NCI-H510A treated with DMSO at 0.1 percent for 48 hours (cell line): ENCODE measurements at regions not wholly inside any gene's neighbourhood (a gene's known extent, or its start where the extent isn't known, plus 50 kb on each side); places are given as distances from the start of the nearest gene placed in this dataset.
"Not testable (repeated sequence)": the region's sequence is repeated elsewhere in the genome, so short reads cannot be mapped to it uniquely, and the experiment has no call there.

ENCODE experiments used
- DNase-seq: peaks from one replicate; lab custom pipeline; 2025; lab: John Stamatoyannopoulos, UW

- not testable (repeated sequence) for DNase-seq
These were observed 207.8 kb upstream of the CCDC196 start for GRCh38 chr14:66278418-66278817.

- DNase-seq: no peak
These were observed 205.0 kb upstream of the CCDC196 start for GRCh38 chr14:66281036-66281776.

- no peak for DNase-seq
These were observed 201.8 kb upstream of the CCDC196 start for GRCh38 chr14:66284346-66284745.

- DNase-seq: no peak
These were observed 197.7 kb upstream of the CCDC196 start for GRCh38 chr14:66288511-66288910.

- DNase-seq: no peak
These were observed 194.4 kb upstream of the CCDC196 start for GRCh38 chr14:66291756-66292155.

GRCh38 chr14:66293533-66294105 is 192.6 kb upstream of the CCDC196 start:
- no peak for DNase-seq

- no peak for DNase-seq
These were observed 190.8 kb upstream of the CCDC196 start for GRCh38 chr14:66295386-66295785.

- no peak for DNase-seq
These were observed 185.3 kb upstream of the CCDC196 start for GRCh38 chr14:66300886-66301285.

- DNase-seq: no peak
These were observed 180.1 kb upstream of the CCDC196 start for GRCh38 chr14:66306101-66306500.

- no peak for DNase-seq
These were observed 175.1 kb upstream of the CCDC196 start for GRCh38 chr14:66311058-66311457.

- no peak for DNase-seq
These were observed 174.2 kb upstream of the CCDC196 start for GRCh38 chr14:66311990-66312389.

- DNase-seq: no peak
These were observed 173.7 kb upstream of the CCDC196 start for GRCh38 chr14:66312451-66312850.

- DNase-seq: no peak
These were observed 171.1 kb upstream of the CCDC196 start for GRCh38 chr14:66315098-66315497.

- no peak for DNase-seq
These were observed 170.6 kb upstream of the CCDC196 start for GRCh38 chr14:66315548-66315947.

- no peak for DNase-seq
These were observed 163.6 kb upstream of the CCDC196 start for GRCh38 chr14:66322564-66322963.

GRCh38 chr14:66330228-66330627 is 155.9 kb upstream of the CCDC196 start:
- no peak for DNase-seq

- no peak for DNase-seq
These were observed 155.3 kb upstream of the CCDC196 start for GRCh38 chr14:66330916-66331315.

- DNase-seq: not testable (repeated sequence)
These were observed 152.9 kb upstream of the CCDC196 start for GRCh38 chr14:66333293-66333692.

- no peak for DNase-seq
These were observed 144.9 kb upstream of the CCDC196 start for GRCh38 chr14:66341239-66341638.

- no peak for DNase-seq
These were observed 140.2 kb upstream of the CCDC196 start for GRCh38 chr14:66345986-66346385.

GRCh38 chr14:66351310-66351709 is 134.9 kb upstream of the CCDC196 start:
- DNase-seq: no peak

GRCh38 chr14:66359500-66359899 is 126.7 kb upstream of the CCDC196 start:
- DNase-seq: peak; percentile 78

- DNase-seq: peak; percentile 21
These were observed 125.7 kb upstream of the CCDC196 start for GRCh38 chr14:66360366-66360926.

- DNase-seq: no peak
These were observed 125.2 kb upstream of the CCDC196 start for GRCh38 chr14:66361013-66361412.
